ENCODE measurements at regions not wholly inside any gene's neighbourhood (a gene's known extent, or its start where the extent isn't known, plus 50 kb on each side); places are given as distances from the start of the nearest gene placed in this dataset.

- H3K9me3 ChIP-seq (ENCODE audit: low read length): no peaks in the 10 kb centered on the region
- H3K36me3 ChIP-seq (ENCODE audit: insufficient read depth, low read length): no peaks in the 10 kb centered on the region
- no peaks in the 10 kb centered on the region for H3K4me1 ChIP-seq (ENCODE audit: insufficient read depth, low read length)
- no peak overlapping the region for H3K4me3 ChIP-seq (ENCODE audit: low read length)
- no peaks in the 10 kb centered on the region for H3K27me3 ChIP-seq (ENCODE audit: insufficient read depth, low read length)
- H2AFZ ChIP-seq (ENCODE audit: low read depth, low read length): no peak overlapping the region
These were observed 452.7 kb upstream of the HS3ST1 start for GRCh38 chr4:11881364-11881763.

- H2AFZ ChIP-seq (ENCODE audit: low read depth, low read length): no peak overlapping the region
- H3K4me1 ChIP-seq (ENCODE audit: insufficient read depth, low read length): no peaks in the 10 kb centered on the region
- peaks cover 2% of the 10 kb centered on the region for H3K9me3 ChIP-seq (ENCODE audit: low read length)
- no peaks in the 10 kb centered on the region for H3K27me3 ChIP-seq (ENCODE audit: insufficient read depth, low read length)
- no peaks in the 10 kb centered on the region for H3K36me3 ChIP-seq (ENCODE audit: insufficient read depth, low read length)
- H3K4me3 ChIP-seq (ENCODE audit: low read length): no peak overlapping the region
These were observed 449.5 kb upstream of the HS3ST1 start for GRCh38 chr4:11878241-11878640.

GRCh38 chr4:11876104-11876503 lies 447.4 kb upstream of the HS3ST1 start:
- no peaks in the 10 kb centered on the region for H3K4me1 ChIP-seq (ENCODE audit: insufficient read depth, low read length)
- H3K36me3 ChIP-seq (ENCODE audit: insufficient read depth, low read length): no peaks in the 10 kb centered on the region
- no peak overlapping the region for H3K4me3 ChIP-seq (ENCODE audit: low read length)
- peaks cover 2% of the 10 kb centered on the region for H3K9me3 ChIP-seq (ENCODE audit: low read length)
- H3K27me3 ChIP-seq (ENCODE audit: insufficient read depth, low read length): no peaks in the 10 kb centered on the region
- no peak overlapping the region for H2AFZ ChIP-seq (ENCODE audit: low read depth, low read length)

GRCh38 chr4:11869191-11869870 lies 440.6 kb upstream of the HS3ST1 start:
- Histone ChIP-seq H3K9me3 (ENCODE audit: low read length) (no peaks in the 10 kb centered on the region), H3K4me1 (ENCODE audit: insufficient read depth, low read length) (peaks cover 8% of the 10 kb centered on the region), H2AFZ (ENCODE audit: low read depth, low read length) (no peak overlapping the region), H3K36me3 (ENCODE audit: insufficient read depth, low read length) (no peaks in the 10 kb centered on the region), H3K4me3 (ENCODE audit: low read length) (no peak overlapping the region), H3K27me3 (ENCODE audit: insufficient read depth, low read length) (no peaks in the 10 kb centered on the region)

GRCh38 chr4:11866391-11866790 lies 437.7 kb upstream of the HS3ST1 start:
- no peaks in the 10 kb centered on the region for H3K9me3 ChIP-seq (ENCODE audit: low read length)
- H2AFZ ChIP-seq (ENCODE audit: low read depth, low read length): no peak overlapping the region

GRCh38 chr4:11860996-11861395 lies 432.3 kb upstream of the HS3ST1 start:
- no peaks in the 10 kb centered on the region for H3K27me3 ChIP-seq (ENCODE audit: insufficient read depth, low read length)
- no peak overlapping the region for H3K4me3 ChIP-seq (ENCODE audit: low read length)
- no peaks in the 10 kb centered on the region for H3K36me3 ChIP-seq (ENCODE audit: insufficient read depth, low read length)
- peaks cover 4% of the 10 kb centered on the region for H3K4me1 ChIP-seq (ENCODE audit: insufficient read depth, low read length)
- no peaks in the 10 kb centered on the region for H3K9me3 ChIP-seq (ENCODE audit: low read length)
- H2AFZ ChIP-seq (ENCODE audit: low read depth, low read length): no peak overlapping the region

More at GRCh38 chr4:11866391-11866790, 437.7 kb upstream of the HS3ST1 start:
- Histone ChIP-seq H3K27me3 (ENCODE audit: insufficient read depth, low read length) (no peaks in the 10 kb centered on the region), H3K36me3 (ENCODE audit: insufficient read depth, low read length) (no peaks in the 10 kb centered on the region), H3K4me3 (ENCODE audit: low read length) (no peak overlapping the region), H3K4me1 (ENCODE audit: insufficient read depth, low read length) (peaks cover 12% of the 10 kb centered on the region)

- Histone ChIP-seq H3K4me3 (ENCODE audit: low read length) (no peak overlapping the region), H3K4me1 (ENCODE audit: insufficient read depth, low read length) (no peaks in the 10 kb centered on the region), H3K36me3 (ENCODE audit: insufficient read depth, low read length) (no peaks in the 10 kb centered on the region), H3K27me3 (ENCODE audit: insufficient read depth, low read length) (no peaks in the 10 kb centered on the region), H3K9me3 (ENCODE audit: low read length) (no peaks in the 10 kb centered on the region), H2AFZ (ENCODE audit: low read depth, low read length) (no peak overlapping the region)
These were observed 429.2 kb upstream of the HS3ST1 start for GRCh38 chr4:11857881-11858280.

GRCh38 chr4:11847167-11847566 lies 418.5 kb upstream of the HS3ST1 start:
- Histone ChIP-seq H3K27me3 (ENCODE audit: insufficient read depth, low read length) (no peaks in the 10 kb centered on the region), H3K9me3 (ENCODE audit: low read length) (no peaks in the 10 kb centered on the region), H3K36me3 (ENCODE audit: insufficient read depth, low read length) (no peaks in the 10 kb centered on the region), H2AFZ (ENCODE audit: low read depth, low read length) (no peak overlapping the region), H3K4me3 (ENCODE audit: low read length) (no peak overlapping the region), H3K4me1 (ENCODE audit: insufficient read depth, low read length) (peaks cover 3% of the 10 kb centered on the region)

- no peak overlapping the region for H3K4me3 ChIP-seq (ENCODE audit: low read length)
- no peaks in the 10 kb centered on the region for H3K36me3 ChIP-seq (ENCODE audit: insufficient read depth, low read length)
- no peak overlapping the region for H2AFZ ChIP-seq (ENCODE audit: low read depth, low read length)
- H3K4me1 ChIP-seq (ENCODE audit: insufficient read depth, low read length): peaks cover 3% of the 10 kb centered on the region
- H3K9me3 ChIP-seq (ENCODE audit: low read length): no peaks in the 10 kb centered on the region
- H3K27me3 ChIP-seq (ENCODE audit: insufficient read depth, low read length): peaks cover 6% of the 10 kb centered on the region
These were observed 415.2 kb upstream of the HS3ST1 start for GRCh38 chr4:11843927-11844326.

GRCh38 chr4:11843340-11843739 lies 414.6 kb upstream of the HS3ST1 start:
- peaks cover 3% of the 10 kb centered on the region for H3K4me1 ChIP-seq (ENCODE audit: insufficient read depth, low read length)
- no peak overlapping the region for H2AFZ ChIP-seq (ENCODE audit: low read depth, low read length)

GRCh38 chr4:11842620-11843263 lies 414.0 kb upstream of the HS3ST1 start:
- no peak overlapping the region for H3K4me3 ChIP-seq (ENCODE audit: low read length)
- H3K27me3 ChIP-seq (ENCODE audit: insufficient read depth, low read length): peaks cover 6% of the 10 kb centered on the region
- no peak overlapping the region for H2AFZ ChIP-seq (ENCODE audit: low read depth, low read length)
- peaks cover 3% of the 10 kb centered on the region for H3K4me1 ChIP-seq (ENCODE audit: insufficient read depth, low read length)
- H3K9me3 ChIP-seq (ENCODE audit: low read length): no peaks in the 10 kb centered on the region
- no peaks in the 10 kb centered on the region for H3K36me3 ChIP-seq (ENCODE audit: insufficient read depth, low read length)

More at GRCh38 chr4:11843340-11843739, 414.6 kb upstream of the HS3ST1 start:
- Histone ChIP-seq H3K9me3 (ENCODE audit: low read length) (no peaks in the 10 kb centered on the region), H3K4me3 (ENCODE audit: low read length) (no peak overlapping the region), H3K36me3 (ENCODE audit: insufficient read depth, low read length) (no peaks in the 10 kb centered on the region), H3K27me3 (ENCODE audit: insufficient read depth, low read length) (peaks cover 6% of the 10 kb centered on the region)

- Histone ChIP-seq H3K9me3 (ENCODE audit: low read length) (no peaks in the 10 kb centered on the region), H2AFZ (ENCODE audit: low read depth, low read length) (no peak overlapping the region), H3K36me3 (ENCODE audit: insufficient read depth, low read length) (no peaks in the 10 kb centered on the region), H3K4me1 (ENCODE audit: insufficient read depth, low read length) (peaks cover 3% of the 10 kb centered on the region), H3K4me3 (ENCODE audit: low read length) (no peak overlapping the region), H3K27me3 (ENCODE audit: insufficient read depth, low read length) (peaks cover 6% of the 10 kb centered on the region)
These were observed 411.2 kb upstream of the HS3ST1 start for GRCh38 chr4:11839889-11840288.

GRCh38 chr4:11831739-11832138 lies 403.0 kb upstream of the HS3ST1 start:
- Histone ChIP-seq H2AFZ (ENCODE audit: low read depth, low read length) (no peak overlapping the region), H3K27me3 (ENCODE audit: insufficient read depth, low read length) (no peaks in the 10 kb centered on the region), H3K4me3 (ENCODE audit: low read length) (no peak overlapping the region), H3K36me3 (ENCODE audit: insufficient read depth, low read length) (no peaks in the 10 kb centered on the region), H3K9me3 (ENCODE audit: low read length) (no peaks in the 10 kb centered on the region), H3K4me1 (ENCODE audit: insufficient read depth, low read length) (no peaks in the 10 kb centered on the region)

Data from neuron (in vitro differentiated cells).